ENCODE measurements at regions not wholly inside any gene's neighbourhood (a gene's known extent, or its start where the extent isn't known, plus 50 kb on each side); places are given as distances from the start of the nearest gene placed in this dataset.

DNA sequence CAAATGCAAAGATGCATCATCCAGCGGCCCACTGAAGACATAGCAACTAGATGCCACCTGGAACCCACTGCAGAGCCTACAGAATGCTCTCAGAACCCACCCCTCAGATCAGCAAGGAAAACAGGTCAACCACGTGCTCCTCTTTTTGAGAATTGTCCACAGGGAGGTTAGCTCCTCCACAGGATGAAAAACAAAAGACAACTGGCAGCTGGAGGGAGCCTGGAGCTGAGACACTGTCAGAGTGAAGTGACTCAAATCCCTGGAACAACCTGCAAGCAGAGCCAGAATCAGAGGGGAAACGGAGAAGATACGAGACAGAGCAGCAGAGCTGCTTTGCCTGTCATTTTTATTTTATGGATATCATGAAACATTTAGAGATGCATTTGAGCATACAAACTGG, 277.6 kb downstream of the GASK1B start:
- no peak for TF ChIP-seq POLR2AphosphoS5 (IDR thresholded peaks at IDR 0.05; ENCODE audit: low read depth)
- no peak for TF ChIP-seq CREB1 (CRISPR knock-in tag; IDR thresholded peaks at IDR 0.05; ENCODE audit: low read depth)
- TF ChIP-seq, protein P1, sequence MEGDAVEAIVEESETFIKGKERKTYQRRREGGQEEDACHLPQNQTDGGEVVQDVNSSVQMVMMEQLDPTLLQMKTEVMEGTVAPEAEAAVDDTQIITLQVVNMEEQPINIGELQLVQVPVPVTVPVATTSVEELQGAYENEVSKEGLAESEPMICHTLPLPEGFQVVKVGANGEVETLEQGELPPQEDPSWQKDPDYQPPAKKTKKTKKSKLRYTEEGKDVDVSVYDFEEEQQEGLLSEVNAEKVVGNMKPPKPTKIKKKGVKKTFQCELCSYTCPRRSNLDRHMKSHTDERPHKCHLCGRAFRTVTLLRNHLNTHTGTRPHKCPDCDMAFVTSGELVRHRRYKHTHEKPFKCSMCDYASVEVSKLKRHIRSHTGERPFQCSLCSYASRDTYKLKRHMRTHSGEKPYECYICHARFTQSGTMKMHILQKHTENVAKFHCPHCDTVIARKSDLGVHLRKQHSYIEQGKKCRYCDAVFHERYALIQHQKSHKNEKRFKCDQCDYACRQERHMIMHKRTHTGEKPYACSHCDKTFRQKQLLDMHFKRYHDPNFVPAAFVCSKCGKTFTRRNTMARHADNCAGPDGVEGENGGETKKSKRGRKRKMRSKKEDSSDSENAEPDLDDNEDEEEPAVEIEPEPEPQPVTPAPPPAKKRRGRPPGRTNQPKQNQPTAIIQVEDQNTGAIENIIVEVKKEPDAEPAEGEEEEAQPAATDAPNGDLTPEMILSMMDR (conservative IDR thresholded peaks at IDR 0.05; ENCODE audit: low read depth in 2 of 2), result no peak
- TF ChIP-seq JUNB (IDR thresholded peaks at IDR 0.05; ENCODE audit: unreplicated experiment), result no peak
- no peak for TF ChIP-seq STAT1 (IDR thresholded peaks at IDR 0.05; ENCODE audit: unreplicated experiment)
- TF ChIP-seq, protein P2, sequence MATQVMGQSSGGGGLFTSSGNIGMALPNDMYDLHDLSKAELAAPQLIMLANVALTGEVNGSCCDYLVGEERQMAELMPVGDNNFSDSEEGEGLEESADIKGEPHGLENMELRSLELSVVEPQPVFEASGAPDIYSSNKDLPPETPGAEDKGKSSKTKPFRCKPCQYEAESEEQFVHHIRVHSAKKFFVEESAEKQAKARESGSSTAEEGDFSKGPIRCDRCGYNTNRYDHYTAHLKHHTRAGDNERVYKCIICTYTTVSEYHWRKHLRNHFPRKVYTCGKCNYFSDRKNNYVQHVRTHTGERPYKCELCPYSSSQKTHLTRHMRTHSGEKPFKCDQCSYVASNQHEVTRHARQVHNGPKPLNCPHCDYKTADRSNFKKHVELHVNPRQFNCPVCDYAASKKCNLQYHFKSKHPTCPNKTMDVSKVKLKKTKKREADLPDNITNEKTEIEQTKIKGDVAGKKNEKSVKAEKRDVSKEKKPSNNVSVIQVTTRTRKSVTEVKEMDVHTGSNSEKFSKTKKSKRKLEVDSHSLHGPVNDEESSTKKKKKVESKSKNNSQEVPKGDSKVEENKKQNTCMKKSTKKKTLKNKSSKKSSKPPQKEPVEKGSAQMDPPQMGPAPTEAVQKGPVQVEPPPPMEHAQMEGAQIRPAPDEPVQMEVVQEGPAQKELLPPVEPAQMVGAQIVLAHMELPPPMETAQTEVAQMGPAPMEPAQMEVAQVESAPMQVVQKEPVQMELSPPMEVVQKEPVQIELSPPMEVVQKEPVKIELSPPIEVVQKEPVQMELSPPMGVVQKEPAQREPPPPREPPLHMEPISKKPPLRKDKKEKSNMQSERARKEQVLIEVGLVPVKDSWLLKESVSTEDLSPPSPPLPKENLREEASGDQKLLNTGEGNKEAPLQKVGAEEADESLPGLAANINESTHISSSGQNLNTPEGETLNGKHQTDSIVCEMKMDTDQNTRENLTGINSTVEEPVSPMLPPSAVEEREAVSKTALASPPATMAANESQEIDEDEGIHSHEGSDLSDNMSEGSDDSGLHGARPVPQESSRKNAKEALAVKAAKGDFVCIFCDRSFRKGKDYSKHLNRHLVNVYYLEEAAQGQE (IDR thresholded peaks at IDR 0.05; ENCODE audit: unreplicated experiment), result no peak
- TF ChIP-seq, protein P3, sequence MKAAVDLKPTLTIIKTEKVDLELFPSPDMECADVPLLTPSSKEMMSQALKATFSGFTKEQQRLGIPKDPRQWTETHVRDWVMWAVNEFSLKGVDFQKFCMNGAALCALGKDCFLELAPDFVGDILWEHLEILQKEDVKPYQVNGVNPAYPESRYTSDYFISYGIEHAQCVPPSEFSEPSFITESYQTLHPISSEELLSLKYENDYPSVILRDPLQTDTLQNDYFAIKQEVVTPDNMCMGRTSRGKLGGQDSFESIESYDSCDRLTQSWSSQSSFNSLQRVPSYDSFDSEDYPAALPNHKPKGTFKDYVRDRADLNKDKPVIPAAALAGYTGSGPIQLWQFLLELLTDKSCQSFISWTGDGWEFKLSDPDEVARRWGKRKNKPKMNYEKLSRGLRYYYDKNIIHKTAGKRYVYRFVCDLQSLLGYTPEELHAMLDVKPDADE (IDR thresholded peaks at IDR 0.05), result no peak
- no peak for TF ChIP-seq EZH2 (IDR thresholded peaks at IDR 0.05; ENCODE audit: low read depth, unreplicated experiment)
